SK-N-MC (cell line): ENCODE measurements at regions not wholly inside any gene's neighbourhood (a gene's known extent, or its start where the extent isn't known, plus 50 kb on each side); places are given as distances from the start of the nearest gene placed in this dataset.

Source experiments
- EZH2 ChIP-seq: fragments of 200-600 bp; sonication (generic); IDR thresholded peaks from one replicate; pipeline ENCODE4 v1.6.1; 2017; ENCODE audit warnings: antibody characterized with exemption
- FOXP2 ChIP-seq: optimal IDR thresholded peaks from 2 replicates; pipeline ENCODE3; 2011; ENCODE audit warnings: mild to moderate bottlenecking, moderate library complexity; ENCODE audit not compliant: insufficient read depth; ENCODE audit errors: extremely low read length, control extremely low read depth
- POLR2AphosphoS5 ChIP-seq: IDR thresholded peaks from 2 replicates; pipeline ENCODE4 v1.6.1; 2012; ENCODE audit warnings: mild to moderate bottlenecking, low read depth, low read length, borderline replicate concordance

DNA sequence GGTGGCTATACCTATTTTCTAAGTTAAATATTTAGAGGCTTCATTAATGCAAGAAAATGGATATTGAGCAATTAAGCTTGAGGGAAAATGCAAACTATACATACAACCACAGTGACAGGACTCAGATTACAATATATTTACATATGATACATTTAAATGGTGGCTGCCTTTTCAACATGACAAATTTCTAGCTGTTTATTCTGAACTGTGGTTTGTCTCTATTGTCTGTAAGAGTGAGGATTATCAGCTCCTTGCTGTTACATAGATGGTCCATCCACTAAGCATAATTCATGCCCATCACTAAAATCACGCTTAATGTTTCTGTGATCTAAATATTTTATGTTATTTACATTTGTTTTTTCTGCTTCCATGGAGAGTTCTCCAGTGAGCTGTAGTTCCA is 81.1 kb upstream of the SGCD start:
- no peak for TF ChIP-seq EZH2
- no peak for TF ChIP-seq POLR2AphosphoS5
- TF ChIP-seq FOXP2, result no peak
